ENCODE measurements at regions not wholly inside any gene's neighbourhood (a gene's known extent, or its start where the extent isn't known, plus 50 kb on each side); places are given as distances from the start of the nearest gene placed in this dataset.

- no peaks in the 10 kb centered on the region for H4K20me1 ChIP-seq (ENCODE audit: insufficient read depth, low read length)
- WGBS, 2 experiments (ENCODE audit: extremely low coverage in 2 of 2, insufficient read length in 1 of 2): no CpG with 5 or more reads among the region's 8 CpGs
- intact Hi-C loops (cut with micrococcal nuclease): no loop called here
- dilution Hi-C loops (cut with HindIII; ENCODE audit: low sequenced_read_pairs, unreplicated experiment): no loop called here
- CTCF ChIA-PET: no interaction called here
- H3K9me1 ChIP-seq (ENCODE audit: insufficient read depth, low read length): peaks cover 5% of the 10 kb centered on the region; the same call in 1 of the 2 replicates
- no peak for TF ChIP-seq CHD1 (IDR thresholded peaks at IDR 0.05; ENCODE audit: low read depth, low read length)
- TF ChIP-seq FOS (IDR thresholded peaks at IDR 0.05; ENCODE audit: low read depth, low read length): no peak
- no peak for TF ChIP-seq NFE2L2 (IDR thresholded peaks at IDR 0.05; ENCODE audit: low read depth, low read length)
- TF ChIP-seq POLR2A (IDR thresholded peaks at IDR 0.05; ENCODE audit: low read depth, low read length): no peak
- TF ChIP-seq RAD21 (IDR thresholded peaks at IDR 0.05; ENCODE audit: low read length): no peak
- no peak for TF ChIP-seq ELK1 (IDR thresholded peaks at IDR 0.05; ENCODE audit: borderline replicate concordance, low read depth, low read length)
- TF ChIP-seq MAFK (IDR thresholded peaks at IDR 0.05; ENCODE audit: low read depth, low read length): no peak
- no peak for TF ChIP-seq MXI1 (IDR thresholded peaks at IDR 0.05; ENCODE audit: borderline replicate concordance, low read depth, low read length)
- no peak for TF ChIP-seq CTCF (conservative IDR thresholded peaks at IDR 0.05; ENCODE audit: low read depth, low read length)
- TF ChIP-seq RCOR1 (IDR thresholded peaks at IDR 0.05; ENCODE audit: insufficient replicate concordance, low read length): no peak
- TF ChIP-seq RFX5 (IDR thresholded peaks at IDR 0.05; ENCODE audit: low read depth, low read length): no peak
- no peak for TF ChIP-seq CEBPB (IDR thresholded peaks at IDR 0.05; ENCODE audit: low read depth, low read length)
- no peak for TF ChIP-seq MAZ (IDR thresholded peaks at IDR 0.05; ENCODE audit: borderline replicate concordance, low read depth, low read length)
- TF ChIP-seq BHLHE40 (IDR thresholded peaks at IDR 0.05; ENCODE audit: low read depth, low read length): no peak
- no peak for TF ChIP-seq USF2 (IDR thresholded peaks at IDR 0.05; ENCODE audit: low read depth, low read length)
- no peak for TF ChIP-seq SMC3 (IDR thresholded peaks at IDR 0.05; ENCODE audit: low read depth, low read length)
- no peak overlapping the region for H2AK5ac ChIP-seq (ENCODE audit: low read depth, low read length)
- H3K27ac ChIP-seq (ENCODE audit: insufficient read depth, low read length): no peak overlapping the region
- no peak overlapping the region for H2BK20ac ChIP-seq (ENCODE audit: low read depth, low read length)
- no peak overlapping the region for H3K18ac ChIP-seq (ENCODE audit: low read depth, low read length)
- H3K79me1 ChIP-seq (ENCODE audit: low read depth in 1 of 2, low read length in 2 of 2): no peaks in the 10 kb centered on the region
- no peak for ATAC-seq (ENCODE audit: low read depth)
- no peak overlapping the region for H3K14ac ChIP-seq (replicated peaks; ENCODE audit: low read depth, low read length)
- H2AK9ac ChIP-seq (replicated peaks; ENCODE audit: low read depth, low read length, poor library complexity): no peak overlapping the region
- H3K23ac ChIP-seq (ENCODE audit: low read depth, low read length): no peak overlapping the region
- H4K5ac ChIP-seq (ENCODE audit: low read depth, low read length): no peak overlapping the region
- no peak overlapping the region for H2BK5ac ChIP-seq (ENCODE audit: low read depth, low read length, poor library complexity, severe bottlenecking)
- no peak overlapping the region for H3K4me3 ChIP-seq (ENCODE audit: insufficient read depth, low read depth, low read length)
- H3K56ac ChIP-seq (ENCODE audit: extremely low read depth, insufficient read depth, low read length): no peak overlapping the region
- no peak overlapping the region for H3K9ac ChIP-seq (ENCODE audit: low read depth, low read length)
- peaks cover 12% of the 10 kb centered on the region for H3K27me3 ChIP-seq (ENCODE audit: control insufficient read depth, insufficient read depth, low read length)
- peaks cover 6% of the 10 kb centered on the region for H3K4me1 ChIP-seq (ENCODE audit: control insufficient read depth, insufficient read depth, low read length)
- POLR2A ChIA-PET (ENCODE audit: unreplicated experiment): interaction anchor here (0.6 kb wide), 1 partner anchor 160 kb away, joined by 15 read pairs; no protein-coding TSS in a partner anchor
- no peak overlapping the region for H3K4ac ChIP-seq (ENCODE audit: low read depth, low read length)
- H2BK120ac ChIP-seq (ENCODE audit: low read depth, low read length): no peak overlapping the region
- H3K9me3 ChIP-seq (ENCODE audit: control insufficient read depth, insufficient read depth, low read length): peaks cover 5% of the 10 kb centered on the region
- H2BK15ac ChIP-seq (ENCODE audit: low read depth, low read length): no peak overlapping the region
- no peak overlapping the region for H2AFZ ChIP-seq (replicated peaks; ENCODE audit: low read length, poor library complexity)
- in situ Hi-C loops (cut with MboI; ENCODE audit: low sequenced_read_pairs): no loop called here
- H3K4me2 ChIP-seq (ENCODE audit: low read depth, low read length): no peak overlapping the region
- H3K36me3 ChIP-seq (ENCODE audit: control insufficient read depth, insufficient read depth, low read length): no peaks in the 10 kb centered on the region
- no peak overlapping the region for H4K8ac ChIP-seq (ENCODE audit: low read depth in 2 of 2, low read length in 2 of 2)
- H4K91ac ChIP-seq (ENCODE audit: insufficient read depth, low read depth, low read length): no peak overlapping the region
- BruUV-seq (replicated peaks): no TSS peak
- DNase-seq: no peak
Measured at GRCh38 chr2:111695441-111696007, 188.5 kb downstream of the ANAPC1 start.
